ENCODE measurements at regions not wholly inside any gene's neighbourhood (a gene's known extent, or its start where the extent isn't known, plus 50 kb on each side); places are given as distances from the start of the nearest gene placed in this dataset.

DNA sequence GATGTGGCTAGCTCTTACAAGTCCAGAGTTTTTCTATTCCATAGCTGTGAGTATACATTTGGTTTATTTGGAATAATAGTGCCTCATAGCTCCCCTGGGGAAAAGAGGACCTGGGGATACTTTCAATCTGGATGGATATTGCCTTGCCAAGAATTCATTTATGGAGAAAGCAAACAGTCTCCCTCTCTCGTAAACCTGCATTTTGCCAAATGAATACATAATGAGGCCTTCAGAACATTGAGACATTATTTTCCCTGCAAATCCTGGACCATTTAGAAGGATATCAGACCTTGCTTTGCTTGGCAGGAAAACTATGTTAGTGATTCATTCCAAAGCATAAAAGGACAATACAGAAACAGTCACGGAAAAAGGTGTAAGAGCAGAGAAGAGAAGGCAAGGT, 569.6 kb upstream of the BRINP1 start:
- TF ChIP-seq, protein P1, sequence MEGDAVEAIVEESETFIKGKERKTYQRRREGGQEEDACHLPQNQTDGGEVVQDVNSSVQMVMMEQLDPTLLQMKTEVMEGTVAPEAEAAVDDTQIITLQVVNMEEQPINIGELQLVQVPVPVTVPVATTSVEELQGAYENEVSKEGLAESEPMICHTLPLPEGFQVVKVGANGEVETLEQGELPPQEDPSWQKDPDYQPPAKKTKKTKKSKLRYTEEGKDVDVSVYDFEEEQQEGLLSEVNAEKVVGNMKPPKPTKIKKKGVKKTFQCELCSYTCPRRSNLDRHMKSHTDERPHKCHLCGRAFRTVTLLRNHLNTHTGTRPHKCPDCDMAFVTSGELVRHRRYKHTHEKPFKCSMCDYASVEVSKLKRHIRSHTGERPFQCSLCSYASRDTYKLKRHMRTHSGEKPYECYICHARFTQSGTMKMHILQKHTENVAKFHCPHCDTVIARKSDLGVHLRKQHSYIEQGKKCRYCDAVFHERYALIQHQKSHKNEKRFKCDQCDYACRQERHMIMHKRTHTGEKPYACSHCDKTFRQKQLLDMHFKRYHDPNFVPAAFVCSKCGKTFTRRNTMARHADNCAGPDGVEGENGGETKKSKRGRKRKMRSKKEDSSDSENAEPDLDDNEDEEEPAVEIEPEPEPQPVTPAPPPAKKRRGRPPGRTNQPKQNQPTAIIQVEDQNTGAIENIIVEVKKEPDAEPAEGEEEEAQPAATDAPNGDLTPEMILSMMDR (conservative IDR thresholded peaks at IDR 0.05), result no peak
- no peak overlapping the region for H2AFZ ChIP-seq (ENCODE audit: low read length)
- no peak overlapping the region for H3K23ac ChIP-seq (ENCODE audit: insufficient read length, low read depth, low read length)
- no peaks in the 10 kb centered on the region for H3K27me3 ChIP-seq (ENCODE audit: insufficient read depth, low read length)
- H4K20me1 ChIP-seq (ENCODE audit: control insufficient read depth, insufficient read depth, insufficient read length), result no peaks in the 10 kb centered on the region
- Mint-ChIP-seq H3K4me1 (peaks cover 15% of the 10 kb centered on the region in 2 experiments), H3K4me3 (no peak overlapping the region), H3K9me3 (no peaks in the 10 kb centered on the region), H3K27ac (no peak overlapping the region), H3K27me3 (ENCODE audit: low read depth) (no peaks in the 10 kb centered on the region), H3K36me3 (ENCODE audit: insufficient read depth in 1 of 3, low read depth in 3 of 3) (no peaks in the 10 kb centered on the region)
- H3K4me1 ChIP-seq (ENCODE audit: insufficient read depth, low read length), result peaks cover 7% of the 10 kb centered on the region; the same call in 1 of the 2 replicates
- H2AK5ac ChIP-seq (ENCODE audit: insufficient read length, low read length), result no peak overlapping the region
- no peak overlapping the region for H3K56ac ChIP-seq (ENCODE audit: insufficient read length, low read depth, low read length)
- no peak overlapping the region for H3K4me2 ChIP-seq (ENCODE audit: insufficient read depth, insufficient read length, low read length)
- H3K14ac ChIP-seq (ENCODE audit: insufficient read depth, low read length), result no peak overlapping the region
- no peak overlapping the region for H2BK15ac ChIP-seq (ENCODE audit: low read depth, low read length)
- H2BK120ac ChIP-seq (ENCODE audit: low read depth, low read length, poor library complexity, severe bottlenecking), result no peak overlapping the region
- no peak overlapping the region for H3K4ac ChIP-seq (ENCODE audit: low read depth, low read length)
- DNase-seq, result no peak
- H4K8ac ChIP-seq (replicated peaks; ENCODE audit: insufficient read length, low read depth, low read length), result no peak overlapping the region
- H3K18ac ChIP-seq (ENCODE audit: insufficient read length, low read depth, low read length), result no peak overlapping the region
- no peak overlapping the region for H2BK12ac ChIP-seq (ENCODE audit: insufficient read length, low read depth, low read length)
- no peak overlapping the region for H2BK20ac ChIP-seq (ENCODE audit: low read depth, low read length, poor library complexity, severe bottlenecking)
- no peaks in the 10 kb centered on the region for H3K79me2 ChIP-seq (ENCODE audit: insufficient read depth, low read length)
- no peak overlapping the region for H2BK5ac ChIP-seq (ENCODE audit: insufficient read length, low read length)
- H3K9me3 ChIP-seq (ENCODE audit: control insufficient read depth, low read depth, low read length), result no peaks in the 10 kb centered on the region
- H4K5ac ChIP-seq (ENCODE audit: insufficient read length, low read depth, low read length), result no peak overlapping the region
- H3K23me2 ChIP-seq (ENCODE audit: insufficient read length, low read depth, low read length, poor library complexity, severe bottlenecking), result no peaks in the 10 kb centered on the region
- no peaks in the 10 kb centered on the region for H3K79me1 ChIP-seq (ENCODE audit: insufficient read depth, low read depth, low read length, poor library complexity, severe bottlenecking)
- no peak overlapping the region for H3T11ph ChIP-seq (ENCODE audit: low read length)
- no peak overlapping the region for H3K27ac ChIP-seq (ENCODE audit: insufficient read length, low read depth, low read length)
- no peak overlapping the region for H3K9ac ChIP-seq (ENCODE audit: extremely low read depth, insufficient read length, low read length)
- no CpG with 5 or more reads among the region's 2 CpGs for WGBS (ENCODE audit: extremely low coverage, insufficient read length, low lambda C conversion rate)
- no peak overlapping the region for H4K91ac ChIP-seq (ENCODE audit: insufficient read length, low read depth, low read length)

Data from H9 (cell line).